ENCODE measurements at regions not wholly inside any gene's neighbourhood (a gene's known extent, or its start where the extent isn't known, plus 50 kb on each side); places are given as distances from the start of the nearest gene placed in this dataset.

DNA sequence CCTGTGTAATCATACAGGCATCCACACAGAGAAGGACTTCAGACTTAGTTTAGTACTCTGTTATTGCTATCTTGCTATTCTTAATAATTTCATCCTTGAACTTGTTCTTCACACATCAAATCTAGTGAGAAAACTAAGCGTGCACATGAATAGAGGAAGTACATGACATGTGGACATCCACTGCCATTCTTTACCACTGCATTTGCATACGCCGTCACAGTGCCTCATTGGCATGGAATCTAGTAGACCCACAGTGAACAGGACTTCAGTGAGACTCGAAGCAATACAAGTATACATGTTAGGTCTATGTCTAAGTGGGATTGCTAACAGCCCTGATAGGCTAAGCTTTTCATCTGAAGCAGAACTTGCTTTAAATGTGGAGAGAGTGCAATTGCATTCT lies 592.1 kb downstream of the TLE4 start:
- TF ChIP-seq, protein P1, sequence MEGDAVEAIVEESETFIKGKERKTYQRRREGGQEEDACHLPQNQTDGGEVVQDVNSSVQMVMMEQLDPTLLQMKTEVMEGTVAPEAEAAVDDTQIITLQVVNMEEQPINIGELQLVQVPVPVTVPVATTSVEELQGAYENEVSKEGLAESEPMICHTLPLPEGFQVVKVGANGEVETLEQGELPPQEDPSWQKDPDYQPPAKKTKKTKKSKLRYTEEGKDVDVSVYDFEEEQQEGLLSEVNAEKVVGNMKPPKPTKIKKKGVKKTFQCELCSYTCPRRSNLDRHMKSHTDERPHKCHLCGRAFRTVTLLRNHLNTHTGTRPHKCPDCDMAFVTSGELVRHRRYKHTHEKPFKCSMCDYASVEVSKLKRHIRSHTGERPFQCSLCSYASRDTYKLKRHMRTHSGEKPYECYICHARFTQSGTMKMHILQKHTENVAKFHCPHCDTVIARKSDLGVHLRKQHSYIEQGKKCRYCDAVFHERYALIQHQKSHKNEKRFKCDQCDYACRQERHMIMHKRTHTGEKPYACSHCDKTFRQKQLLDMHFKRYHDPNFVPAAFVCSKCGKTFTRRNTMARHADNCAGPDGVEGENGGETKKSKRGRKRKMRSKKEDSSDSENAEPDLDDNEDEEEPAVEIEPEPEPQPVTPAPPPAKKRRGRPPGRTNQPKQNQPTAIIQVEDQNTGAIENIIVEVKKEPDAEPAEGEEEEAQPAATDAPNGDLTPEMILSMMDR (IDR thresholded peaks at IDR 0.05; ENCODE audit: control extremely low read depth, extremely low read depth, low read depth, missing control alignments), result no peak
- ChIA-PET CTCF (interaction anchor here (1.1 to 1.4 kb wide), 4 partner anchors 9 to 14 kb away, joined by 3 to 5 read pairs (median 4); no protein-coding TSS in a partner anchor), POLR2A (no interaction called here)
- DNase-seq (ENCODE audit: extremely low spot score), result no peak

DNA sequence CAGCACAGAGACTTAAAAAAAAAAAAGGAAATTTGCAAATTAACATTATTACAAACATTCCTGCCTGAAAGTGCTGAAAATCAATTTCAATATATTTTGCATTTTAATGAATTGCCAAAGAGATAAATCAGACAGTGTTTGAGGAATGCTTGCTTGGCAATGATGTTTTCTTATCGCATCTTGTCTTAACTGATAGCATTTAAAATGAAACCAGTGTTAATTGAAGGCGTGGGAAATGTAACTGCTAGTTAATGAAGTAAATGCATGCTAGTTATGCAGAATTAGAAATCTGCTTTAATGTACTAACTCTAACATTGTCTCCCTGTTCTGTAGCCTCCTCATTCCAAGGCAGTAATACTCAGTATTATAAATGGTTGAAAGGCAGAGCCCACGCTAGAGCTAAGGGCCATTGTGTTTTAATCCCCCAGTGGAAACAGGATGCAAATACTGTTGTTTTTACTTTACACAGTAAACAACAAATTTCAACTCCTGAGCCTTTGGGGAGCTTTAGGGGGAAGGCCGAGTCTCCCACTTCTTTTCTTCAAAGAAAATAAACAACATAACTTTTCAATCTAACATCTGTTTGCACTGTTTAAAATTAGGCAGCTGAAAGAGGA lies 586.9 kb downstream of the TLE4 start:
- ChIA-PET CTCF (interaction anchor here (1.0 to 1.2 kb wide), 2 partner anchors 10 to 14 kb away, joined by 4 to 6 read pairs; no protein-coding TSS in a partner anchor), POLR2A (no interaction called here)
- DNase-seq (ENCODE audit: extremely low spot score), result no peak
- TF ChIP-seq, protein P1 (IDR thresholded peaks at IDR 0.05; ENCODE audit: control extremely low read depth, extremely low read depth, low read depth, missing control alignments), result no peak

GRCh38 chr9:80158131-80158530 lies 586.4 kb downstream of the TLE4 start:
- ChIA-PET POLR2A (no interaction called here), CTCF (interaction anchor here (1.2 kb wide), 2 partner anchors 11 to 28 kb away, joined by 3 to 6 read pairs; no protein-coding TSS in a partner anchor)
- DNase-seq (ENCODE audit: extremely low spot score), result no peak
- TF ChIP-seq, protein P1 (IDR thresholded peaks at IDR 0.05; ENCODE audit: control extremely low read depth, extremely low read depth, low read depth, missing control alignments), result no peak

DNA sequence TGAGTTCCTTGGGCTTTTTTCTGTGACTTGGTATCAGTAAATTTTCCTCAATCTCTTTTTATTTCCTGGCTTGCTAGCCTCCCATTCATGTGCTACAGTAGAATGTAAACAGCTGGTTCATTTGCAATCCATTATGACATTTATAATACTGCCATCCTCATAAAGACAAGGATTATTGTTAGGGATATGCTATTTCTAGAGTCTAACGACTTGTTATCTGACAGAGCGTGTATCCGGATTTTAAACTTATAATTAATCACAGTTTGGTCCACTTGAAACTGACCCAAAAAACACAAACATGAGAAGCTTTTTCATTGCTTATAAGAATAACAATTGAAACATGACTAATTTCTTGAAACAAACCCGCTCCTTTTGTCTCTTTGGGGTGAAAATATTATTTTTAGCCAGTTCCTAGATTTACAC lies 585.8 kb downstream of the TLE4 start:
- TF ChIP-seq, protein P1 (IDR thresholded peaks at IDR 0.05; ENCODE audit: control extremely low read depth, extremely low read depth, low read depth, missing control alignments), result no peak
- CTCF ChIA-PET, result interaction anchor here (1.2 to 1.6 kb wide), 3 partner anchors 11 to 27 kb away, joined by 3 to 6 read pairs (median 5); no protein-coding TSS in a partner anchor
- DNase-seq (ENCODE audit: extremely low spot score), result no peak
- POLR2A ChIA-PET, result no interaction called here

- no peak for DNase-seq (ENCODE audit: extremely low spot score)
- ChIA-PET CTCF (interaction anchor here (1.2 to 1.6 kb wide), 2 partner anchors 19 to 26 kb away, joined by 3 to 5 read pairs; no protein-coding TSS in a partner anchor), POLR2A (no interaction called here)
- TF ChIP-seq, protein P1 (IDR thresholded peaks at IDR 0.05; ENCODE audit: control extremely low read depth, extremely low read depth, low read depth, missing control alignments), result no peak
Observed at GRCh38 chr9:80156756-80157472, 585.1 kb downstream of the TLE4 start.

GRCh38 chr9:80156262-80156661 lies 584.5 kb downstream of the TLE4 start:
- ChIA-PET CTCF (interaction anchor here (1.6 kb wide), 1 partner anchor 20 kb away, joined by 5 read pairs; no protein-coding TSS in a partner anchor), POLR2A (no interaction called here)
- TF ChIP-seq, protein P1 (IDR thresholded peaks at IDR 0.05; ENCODE audit: control extremely low read depth, extremely low read depth, low read depth, missing control alignments), result no peak
- no peak for DNase-seq (ENCODE audit: extremely low spot score)

Measured in GM10248 (cell line).